ENCODE measurements at regions not wholly inside any gene's neighbourhood (a gene's known extent, or its start where the extent isn't known, plus 50 kb on each side); places are given as distances from the start of the nearest gene placed in this dataset.

GRCh38 chr14:57080691-57081090 is 188.0 kb downstream of the EXOC5 start:
- H3K27me3 ChIP-seq (ENCODE audit: low read depth, low read length), result peaks cover 7% of the 10 kb centered on the region; the same call in 1 of the 2 replicates
- H3K36me3 ChIP-seq (replicated peaks; ENCODE audit: low read depth, low read length), result no peaks in the 10 kb centered on the region
- TF ChIP-seq CTCF (IDR thresholded peaks at IDR 0.05; ENCODE audit: low read depth, low read length), result no peak
- no peak for TF ChIP-seq EZH2phosphoT487 (IDR thresholded peaks at IDR 0.05; ENCODE audit: low read depth)
- no peak overlapping the region for H3K27ac ChIP-seq (ENCODE audit: low read length)
- no peak overlapping the region for H3K4me3 ChIP-seq (ENCODE audit: low read length)
- H3K9me3 ChIP-seq (ENCODE audit: insufficient read depth, low read length), result no peaks in the 10 kb centered on the region
- no peak overlapping the region for H3K9ac ChIP-seq (ENCODE audit: low read length)
- H3K4me1 ChIP-seq (ENCODE audit: low read length), result no peaks in the 10 kb centered on the region
- no peak overlapping the region for H3K4me2 ChIP-seq (ENCODE audit: low read length)
- no peaks in the 10 kb centered on the region for H3K79me2 ChIP-seq (ENCODE audit: low read length)
- H2AFZ ChIP-seq (ENCODE audit: low read depth, low read length), result no peak overlapping the region
- H4K20me1 ChIP-seq (ENCODE audit: insufficient read depth, low read length), result no peaks in the 10 kb centered on the region

GRCh38 chr14:57078054-57078453 is 190.7 kb downstream of the EXOC5 start:
- no peak overlapping the region for H3K4me3 ChIP-seq (ENCODE audit: low read length)
- no peak for TF ChIP-seq EZH2phosphoT487 (IDR thresholded peaks at IDR 0.05; ENCODE audit: low read depth)
- no peaks in the 10 kb centered on the region for H3K36me3 ChIP-seq (replicated peaks; ENCODE audit: low read depth, low read length)
- no peak overlapping the region for H2AFZ ChIP-seq (ENCODE audit: low read depth, low read length)
- H3K9me3 ChIP-seq (ENCODE audit: insufficient read depth, low read length), result no peaks in the 10 kb centered on the region
- no peak overlapping the region for H3K9ac ChIP-seq (ENCODE audit: low read length)
- H3K79me2 ChIP-seq (ENCODE audit: low read length), result no peaks in the 10 kb centered on the region
- H3K27me3 ChIP-seq (ENCODE audit: low read depth, low read length), result peaks cover 11% of the 10 kb centered on the region
- no peak overlapping the region for H3K27ac ChIP-seq (ENCODE audit: low read length)
- H4K20me1 ChIP-seq (ENCODE audit: insufficient read depth, low read length), result no peaks in the 10 kb centered on the region
- no peaks in the 10 kb centered on the region for H3K4me1 ChIP-seq (ENCODE audit: low read length)
- H3K4me2 ChIP-seq (ENCODE audit: low read length), result no peak overlapping the region

GRCh38 chr14:57073986-57074385 is 194.7 kb downstream of the EXOC5 start:
- Histone ChIP-seq H3K27ac (ENCODE audit: low read length) (no peak overlapping the region), H3K36me3 (replicated peaks; ENCODE audit: low read depth, low read length) (no peaks in the 10 kb centered on the region), H3K79me2 (ENCODE audit: low read length) (no peaks in the 10 kb centered on the region), H3K4me1 (ENCODE audit: low read length) (no peaks in the 10 kb centered on the region), H4K20me1 (ENCODE audit: insufficient read depth, low read length) (no peaks in the 10 kb centered on the region), H3K9ac (ENCODE audit: low read length) (no peak overlapping the region), H3K9me3 (ENCODE audit: insufficient read depth, low read length) (no peaks in the 10 kb centered on the region), H3K27me3 (ENCODE audit: low read depth, low read length) (peaks cover 14% of the 10 kb centered on the region), H2AFZ (ENCODE audit: low read depth, low read length) (no peak overlapping the region), H3K4me3 (ENCODE audit: low read length) (no peak overlapping the region), H3K4me2 (ENCODE audit: low read length) (no peak overlapping the region)
- TF ChIP-seq EZH2phosphoT487 (IDR thresholded peaks at IDR 0.05; ENCODE audit: low read depth) (no peak), CTCF (IDR thresholded peaks at IDR 0.05; ENCODE audit: low read depth, low read length) (no peak)

- Histone ChIP-seq H2AFZ (ENCODE audit: low read depth, low read length) (no peak overlapping the region), H3K27me3 (ENCODE audit: low read depth, low read length) (peaks cover 23% of the 10 kb centered on the region), H3K4me3 (ENCODE audit: low read length) (no peak overlapping the region), H3K36me3 (replicated peaks; ENCODE audit: low read depth, low read length) (no peaks in the 10 kb centered on the region), H3K9ac (ENCODE audit: low read length) (no peak overlapping the region), H3K4me2 (ENCODE audit: low read length) (no peak overlapping the region), H3K27ac (ENCODE audit: low read length) (no peak overlapping the region), H3K4me1 (ENCODE audit: low read length) (no peaks in the 10 kb centered on the region), H3K79me2 (ENCODE audit: low read length) (no peaks in the 10 kb centered on the region), H3K9me3 (ENCODE audit: insufficient read depth, low read length) (no peaks in the 10 kb centered on the region), H4K20me1 (ENCODE audit: insufficient read depth, low read length) (no peaks in the 10 kb centered on the region)
- TF ChIP-seq CTCF (IDR thresholded peaks at IDR 0.05; ENCODE audit: low read depth, low read length) (no peak), EZH2phosphoT487 (IDR thresholded peaks at IDR 0.05; ENCODE audit: low read depth) (no peak)
Observed at GRCh38 chr14:57071639-57072038, 197.1 kb downstream of the EXOC5 start.

GRCh38 chr14:57069702-57070101 is 199.0 kb downstream of the EXOC5 start:
- no peaks in the 10 kb centered on the region for H3K36me3 ChIP-seq (replicated peaks; ENCODE audit: low read depth, low read length)
- peaks cover 31% of the 10 kb centered on the region for H3K27me3 ChIP-seq (ENCODE audit: low read depth, low read length)
- no peak overlapping the region for H3K9ac ChIP-seq (ENCODE audit: low read length)
- no peak overlapping the region for H3K4me2 ChIP-seq (ENCODE audit: low read length)
- TF ChIP-seq CTCF (IDR thresholded peaks at IDR 0.05; ENCODE audit: low read depth, low read length), result no peak
- TF ChIP-seq EZH2phosphoT487 (IDR thresholded peaks at IDR 0.05; ENCODE audit: low read depth), result no peak
- no peaks in the 10 kb centered on the region for H3K4me1 ChIP-seq (ENCODE audit: low read length)
- no peaks in the 10 kb centered on the region for H3K9me3 ChIP-seq (ENCODE audit: insufficient read depth, low read length)
- no peaks in the 10 kb centered on the region for H3K79me2 ChIP-seq (ENCODE audit: low read length)
- H2AFZ ChIP-seq (ENCODE audit: low read depth, low read length), result no peak overlapping the region
- no peak overlapping the region for H3K27ac ChIP-seq (ENCODE audit: low read length)
- H4K20me1 ChIP-seq (ENCODE audit: insufficient read depth, low read length), result no peaks in the 10 kb centered on the region
- no peak overlapping the region for H3K4me3 ChIP-seq (ENCODE audit: low read length)

All from OCI-LY3 (cell line).